Suprapubic skin (tissue), 3 donors: ENCODE measurements at regions not wholly inside any gene's neighbourhood (a gene's known extent, or its start where the extent isn't known, plus 50 kb on each side); places are given as distances from the start of the nearest gene placed in this dataset.

Experiments used
- CTCF ChIP-seq, 2 donors: fragments of 200-600 bp in 1 of 2; fragments of 450-650 bp in 1 of 2; sonication (generic) in 1 of 2; IDR thresholded peaks; one replicate each; pipeline ENCODE4 v1.5.1; 2016 to 2019; ENCODE audit warnings: antibody characterized with exemption in 2 of 2, mild to moderate bottlenecking in 1 of 2, moderate library complexity in 1 of 2
- POLR2AphosphoS5 ChIP-seq, 3 donors: sonication (generic); formaldehyde crosslinking; IDR thresholded peaks; one replicate each; pipeline ENCODE4 v1.6.1; 2017; ENCODE audit warnings: antibody characterized with exemption in 3 of 3

- no peak for TF ChIP-seq CTCF (IDR thresholded peaks at IDR 0.05)
- TF ChIP-seq POLR2AphosphoS5 (IDR thresholded peaks at IDR 0.05), result no peak
Observed at GRCh38 chr10:107481224-107481623, 316.7 kb upstream of the SORCS1 start.
